ENCODE measurements at regions not wholly inside any gene's neighbourhood (a gene's known extent, or its start where the extent isn't known, plus 50 kb on each side); places are given as distances from the start of the nearest gene placed in this dataset.
"Not testable (repeated sequence)": the region's sequence is repeated elsewhere in the genome, so short reads cannot be mapped to it uniquely, and the experiment has no call there.

- H3K4me3 ChIP-seq (ENCODE audit: low read length) = no peak overlapping the region
- TF ChIP-seq, protein P1, sequence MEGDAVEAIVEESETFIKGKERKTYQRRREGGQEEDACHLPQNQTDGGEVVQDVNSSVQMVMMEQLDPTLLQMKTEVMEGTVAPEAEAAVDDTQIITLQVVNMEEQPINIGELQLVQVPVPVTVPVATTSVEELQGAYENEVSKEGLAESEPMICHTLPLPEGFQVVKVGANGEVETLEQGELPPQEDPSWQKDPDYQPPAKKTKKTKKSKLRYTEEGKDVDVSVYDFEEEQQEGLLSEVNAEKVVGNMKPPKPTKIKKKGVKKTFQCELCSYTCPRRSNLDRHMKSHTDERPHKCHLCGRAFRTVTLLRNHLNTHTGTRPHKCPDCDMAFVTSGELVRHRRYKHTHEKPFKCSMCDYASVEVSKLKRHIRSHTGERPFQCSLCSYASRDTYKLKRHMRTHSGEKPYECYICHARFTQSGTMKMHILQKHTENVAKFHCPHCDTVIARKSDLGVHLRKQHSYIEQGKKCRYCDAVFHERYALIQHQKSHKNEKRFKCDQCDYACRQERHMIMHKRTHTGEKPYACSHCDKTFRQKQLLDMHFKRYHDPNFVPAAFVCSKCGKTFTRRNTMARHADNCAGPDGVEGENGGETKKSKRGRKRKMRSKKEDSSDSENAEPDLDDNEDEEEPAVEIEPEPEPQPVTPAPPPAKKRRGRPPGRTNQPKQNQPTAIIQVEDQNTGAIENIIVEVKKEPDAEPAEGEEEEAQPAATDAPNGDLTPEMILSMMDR (IDR thresholded peaks at IDR 0.05; ENCODE audit: insufficient read depth, low read depth, low read length, missing control alignments) = no peak
- DNase-seq (ENCODE audit: low read depth) = no peak
Observed at GRCh38 chr16:5761592-5761991, 664.0 kb upstream of the EEF2KMT start.

GRCh38 chr16:5758281-5758680 is 660.7 kb upstream of the EEF2KMT start:
- no peak overlapping the region for H3K4me3 ChIP-seq (ENCODE audit: low read length)
- DNase-seq (ENCODE audit: low read depth) = no peak
- TF ChIP-seq, protein P1 (IDR thresholded peaks at IDR 0.05; ENCODE audit: insufficient read depth, low read depth, low read length, missing control alignments) = no peak

- TF ChIP-seq, protein P1 (IDR thresholded peaks at IDR 0.05; ENCODE audit: insufficient read depth, low read depth, low read length, missing control alignments) = no peak
- DNase-seq (ENCODE audit: low read depth) = no peak
- no peak overlapping the region for H3K4me3 ChIP-seq (ENCODE audit: low read length)
Observed at GRCh38 chr16:5756969-5757368, 659.4 kb upstream of the EEF2KMT start.

DNA sequence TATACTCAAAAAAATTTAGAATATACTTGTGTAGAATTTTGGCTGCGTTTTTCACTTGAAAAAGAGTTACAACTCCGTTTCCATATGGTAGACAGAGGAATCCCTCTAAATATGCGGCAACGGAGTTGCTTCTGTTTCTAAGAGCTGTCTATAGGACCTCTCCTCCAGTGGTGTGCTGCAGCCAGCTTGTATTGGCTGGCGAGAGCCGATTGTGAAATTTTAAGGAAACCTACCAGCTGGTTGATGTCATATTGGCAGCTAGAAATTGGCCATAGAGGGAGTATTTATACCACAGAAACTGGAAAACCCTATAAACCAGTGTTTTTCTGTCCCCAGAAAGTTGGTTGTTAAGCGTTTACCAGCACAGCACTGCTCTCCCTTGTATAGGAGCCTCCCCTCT is 655.8 kb upstream of the EEF2KMT start:
- TF ChIP-seq, protein P1 (IDR thresholded peaks at IDR 0.05; ENCODE audit: insufficient read depth, low read depth, low read length, missing control alignments) = no peak
- H3K4me3 ChIP-seq (ENCODE audit: low read length) = no peak overlapping the region

GRCh38 chr16:5751216-5751615 is 653.6 kb upstream of the EEF2KMT start:
- DNase-seq (ENCODE audit: low read depth) = no peak
- no peak overlapping the region for H3K4me3 ChIP-seq (ENCODE audit: low read length)
- TF ChIP-seq, protein P1 (IDR thresholded peaks at IDR 0.05; ENCODE audit: insufficient read depth, low read depth, low read length, missing control alignments) = no peak

More for the DNA sequence above, 655.8 kb upstream of the EEF2KMT start:
- no peak for DNase-seq (ENCODE audit: low read depth)

GRCh38 chr16:5750439-5750838 is 652.8 kb upstream of the EEF2KMT start:
- DNase-seq (ENCODE audit: low read depth); H3K4me3 ChIP-seq (ENCODE audit: low read length): not testable (repeated sequence)

- no peak for DNase-seq (ENCODE audit: low read depth)
- TF ChIP-seq, protein P1 (IDR thresholded peaks at IDR 0.05; ENCODE audit: insufficient read depth, low read depth, low read length, missing control alignments) = no peak
- no peak overlapping the region for H3K4me3 ChIP-seq (ENCODE audit: low read length)
Observed at GRCh38 chr16:5738586-5738985, 641.0 kb upstream of the EEF2KMT start.

All from epithelial cell of esophagus (primary cell).